ENCODE measurements at regions not wholly inside any gene's neighbourhood (a gene's known extent, or its start where the extent isn't known, plus 50 kb on each side); places are given as distances from the start of the nearest gene placed in this dataset.

GRCh38 chr1:240031009-240031408, 60.7 kb upstream of the FMN2 start:
- no peaks in the 10 kb centered on the region for H3K4me1 ChIP-seq
- 56 to 69% (median 67%) methylated on average over 5 of the region's 5 CpGs for WGBS, 5 donors
- H3K4me3 ChIP-seq = no peak overlapping the region

GRCh38 chr1:240031414-240031813, 60.3 kb upstream of the FMN2 start:
- TF ChIP-seq POLR2AphosphoS5 (IDR thresholded peaks at IDR 0.05) = no peak
- TF ChIP-seq EP300 (IDR thresholded peaks at IDR 0.05) = no peak
- no peak for TF ChIP-seq CTCF (IDR thresholded peaks at IDR 0.05)
- no peak for TF ChIP-seq POLR2A (IDR thresholded peaks at IDR 0.05)
- no peak for DNase-seq
- Histone ChIP-seq H3K4me3 (no peak overlapping the region), H3K4me1 (no peaks in the 10 kb centered on the region), H3K9me3 (no peaks in the 10 kb centered on the region), H3K36me3 (no peaks in the 10 kb centered on the region), H3K27ac (no peak overlapping the region), H3K27me3 (no peaks in the 10 kb centered on the region)
- intact Hi-C loops (cut with DNase I; ENCODE audit: low total_unique reads) = no loop called here
- 66 to 78% (median 73%) methylated on average over 3 of the region's 3 CpGs for WGBS, 5 donors

More at GRCh38 chr1:240031009-240031408, 60.7 kb upstream of the FMN2 start:
- H3K9me3 ChIP-seq = no peaks in the 10 kb centered on the region
- TF ChIP-seq EP300 (IDR thresholded peaks at IDR 0.05) = no peak
- no peak for TF ChIP-seq CTCF (IDR thresholded peaks at IDR 0.05)
- no peak for TF ChIP-seq POLR2AphosphoS5 (IDR thresholded peaks at IDR 0.05)
- no peak for TF ChIP-seq POLR2A (IDR thresholded peaks at IDR 0.05)
- H3K36me3 ChIP-seq = no peaks in the 10 kb centered on the region
- H3K27me3 ChIP-seq = no peaks in the 10 kb centered on the region
- DNase-seq = no peak
- H3K27ac ChIP-seq = no peak overlapping the region
- intact Hi-C loops (cut with DNase I; ENCODE audit: low total_unique reads) = no loop called here

- Histone ChIP-seq H3K36me3 (no peaks in the 10 kb centered on the region), H3K4me3 (no peak overlapping the region), H3K4me1 (no peaks in the 10 kb centered on the region), H3K27ac (no peak overlapping the region), H3K9me3 (no peaks in the 10 kb centered on the region), H3K27me3 (no peaks in the 10 kb centered on the region)
- TF ChIP-seq POLR2AphosphoS5 (IDR thresholded peaks at IDR 0.05) (no peak), POLR2A (IDR thresholded peaks at IDR 0.05) (no peak), CTCF (IDR thresholded peaks at IDR 0.05) (no peak), EP300 (IDR thresholded peaks at IDR 0.05) (no peak)
- no peak for DNase-seq
- intact Hi-C loops (cut with DNase I; ENCODE audit: low total_unique reads) = no loop called here
- 41 to 47% (median 43%) methylated on average over 3 of the region's 3 CpGs for WGBS, 5 donors
Observed at GRCh38 chr1:240033406-240033805, 58.3 kb upstream of the FMN2 start.

- no peak for DNase-seq
- no peak overlapping the region for H3K4me3 ChIP-seq
- H3K9me3 ChIP-seq = no peaks in the 10 kb centered on the region
- H3K36me3 ChIP-seq = no peaks in the 10 kb centered on the region
- H3K4me1 ChIP-seq = no peaks in the 10 kb centered on the region
- intact Hi-C loops (cut with DNase I; ENCODE audit: low total_unique reads) = no loop called here
- no peak overlapping the region for H3K27ac ChIP-seq
- no peak for TF ChIP-seq CTCF (IDR thresholded peaks at IDR 0.05)
- no peak for TF ChIP-seq POLR2AphosphoS5 (IDR thresholded peaks at IDR 0.05)
- TF ChIP-seq POLR2A (IDR thresholded peaks at IDR 0.05) = no peak
- no peak for TF ChIP-seq EP300 (IDR thresholded peaks at IDR 0.05)
- no peaks in the 10 kb centered on the region for H3K27me3 ChIP-seq
- 90 to 100% (median 95%) methylated on average over 1 of the region's 1 CpG for WGBS, 5 donors
Observed at GRCh38 chr1:240036526-240036925, 55.2 kb upstream of the FMN2 start.

Measured in stomach (tissue), 8 donors.